ENCODE measurements at regions not wholly inside any gene's neighbourhood (a gene's known extent, or its start where the extent isn't known, plus 50 kb on each side); places are given as distances from the start of the nearest gene placed in this dataset.

DNA sequence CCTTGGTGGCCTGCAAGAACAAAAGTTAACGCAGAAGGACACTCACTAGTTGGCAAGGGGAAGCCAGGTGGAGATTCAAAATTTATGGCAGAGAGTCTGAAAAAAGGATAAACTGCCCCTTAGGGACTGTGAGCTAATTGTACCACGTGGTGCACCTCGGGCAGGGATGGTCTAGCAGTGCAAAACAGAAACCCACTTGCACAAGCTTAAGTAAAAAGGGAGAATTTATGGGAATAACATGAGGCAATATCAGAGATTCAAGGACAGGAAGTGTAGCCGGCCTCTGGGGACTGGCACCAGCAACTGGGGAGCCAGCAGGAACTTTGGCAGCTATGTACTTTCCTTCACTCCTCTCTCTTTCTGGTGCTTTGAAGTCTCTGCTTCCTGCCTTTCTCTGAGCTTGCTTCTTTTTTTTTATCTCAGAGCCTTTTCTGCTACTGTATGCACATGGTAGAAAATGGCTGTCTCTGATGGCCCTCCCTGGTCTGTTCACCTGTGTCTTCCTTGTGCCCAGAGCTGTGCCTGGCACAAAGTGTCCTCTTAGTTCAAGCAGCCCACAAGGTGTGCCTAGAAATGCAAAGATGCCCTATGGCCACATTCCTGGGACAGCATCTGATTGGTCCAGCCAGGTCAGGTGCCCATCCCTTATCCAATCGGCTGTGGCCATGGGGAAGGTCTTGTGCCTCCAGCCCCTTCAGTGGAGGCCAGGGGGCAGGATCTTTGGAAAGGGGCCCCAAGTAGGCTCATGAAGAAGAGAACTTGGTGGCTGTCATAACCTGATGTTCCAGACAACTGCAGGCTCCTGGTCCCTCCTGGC, 114.8 kb upstream of the ATP6AP2 start:
- TF ChIP-seq, protein P1, sequence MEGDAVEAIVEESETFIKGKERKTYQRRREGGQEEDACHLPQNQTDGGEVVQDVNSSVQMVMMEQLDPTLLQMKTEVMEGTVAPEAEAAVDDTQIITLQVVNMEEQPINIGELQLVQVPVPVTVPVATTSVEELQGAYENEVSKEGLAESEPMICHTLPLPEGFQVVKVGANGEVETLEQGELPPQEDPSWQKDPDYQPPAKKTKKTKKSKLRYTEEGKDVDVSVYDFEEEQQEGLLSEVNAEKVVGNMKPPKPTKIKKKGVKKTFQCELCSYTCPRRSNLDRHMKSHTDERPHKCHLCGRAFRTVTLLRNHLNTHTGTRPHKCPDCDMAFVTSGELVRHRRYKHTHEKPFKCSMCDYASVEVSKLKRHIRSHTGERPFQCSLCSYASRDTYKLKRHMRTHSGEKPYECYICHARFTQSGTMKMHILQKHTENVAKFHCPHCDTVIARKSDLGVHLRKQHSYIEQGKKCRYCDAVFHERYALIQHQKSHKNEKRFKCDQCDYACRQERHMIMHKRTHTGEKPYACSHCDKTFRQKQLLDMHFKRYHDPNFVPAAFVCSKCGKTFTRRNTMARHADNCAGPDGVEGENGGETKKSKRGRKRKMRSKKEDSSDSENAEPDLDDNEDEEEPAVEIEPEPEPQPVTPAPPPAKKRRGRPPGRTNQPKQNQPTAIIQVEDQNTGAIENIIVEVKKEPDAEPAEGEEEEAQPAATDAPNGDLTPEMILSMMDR (IDR thresholded peaks at IDR 0.05; ENCODE audit: borderline replicate concordance, extremely low read depth, low read length, poor library complexity, severe bottlenecking) = no peak
- no peak for TF ChIP-seq EZH2 (IDR thresholded peaks at IDR 0.05; ENCODE audit: borderline replicate concordance, low read depth, low read length, severe bottlenecking)
